ENCODE measurements at regions not wholly inside any gene's neighbourhood (a gene's known extent, or its start where the extent isn't known, plus 50 kb on each side); places are given as distances from the start of the nearest gene placed in this dataset.
A peak's percentile ranks its signal among the peaks of the same experiment; 100 is the strongest.

- ATAC-seq (no peak), DNase-seq (ENCODE audit: low spot score) (no peak), FAIRE-seq (no peak)
- BruUV-seq (replicated peaks) = no TSS peak
- Histone ChIP-seq H3K36me3 (replicated peaks in 1 of 2; ENCODE audit: control insufficient read depth in 1 of 2, insufficient read depth in 2 of 2, low read length in 2 of 2) (no peaks in the 10 kb centered on the region), H4K20me1 (ENCODE audit: insufficient read depth, low read length) (no peaks in the 10 kb centered on the region), H3K9me3 (ENCODE audit: low read length) (no peaks in the 10 kb centered on the region), H3K27ac (ENCODE audit: extremely low read length, insufficient read depth, low read length) (no peak overlapping the region), H3K4me1 (ENCODE audit: insufficient read depth, low read length) (no peaks in the 10 kb centered on the region), H3K27me3 (ENCODE audit: control insufficient read depth in 1 of 2, insufficient read depth in 2 of 2, low read length in 2 of 2) (no peaks in the 10 kb centered on the region; a peak in 1 of 5 replicates), H2AFZ (ENCODE audit: low read length) (no peak overlapping the region), H3K4me3 (replicated peaks in 1 of 3; ENCODE audit: insufficient read depth in 1 of 3, low read depth in 2 of 3, low read length in 3 of 3) (no peak overlapping the region), H3K79me2 (ENCODE audit: insufficient read depth, low read length) (no peaks in the 10 kb centered on the region), H3K9ac (ENCODE audit: insufficient read depth, low read depth, low read length) (no peak overlapping the region), H3K4me2 (ENCODE audit: low read depth, low read length) (no peak overlapping the region)
- ChIA-PET CTCF (ENCODE audit: low intra/inter-chr PET ratio, low total read pairs) (no interaction called here), POLR2A (no interaction called here)
- TF ChIP-seq PHF21A (CRISPR knock-in tag; IDR thresholded peaks at IDR 0.05) (no peak), HHEX (CRISPR knock-in tag; IDR thresholded peaks at IDR 0.05) (no peak), NKX3-1 (CRISPR knock-in tag; IDR thresholded peaks at IDR 0.05) (no peak), TEF (CRISPR knock-in tag; IDR thresholded peaks at IDR 0.05) (no peak), ZNF768 (CRISPR knock-in tag; IDR thresholded peaks at IDR 0.05) (peak; percentile 63; the same call in 1 of the 2 replicates)
- in situ Hi-C loops (cut with HindIII; ENCODE audit: extremely low pct_ligation_motif_present, low pct_unique_long_range_greater_than_20kb) = no loop called here
- 67% methylated on average over 1 of the region's 15 CpGs for WGBS (ENCODE audit: low lambda C conversion rate)
- intact Hi-C loops (cut with micrococcal nuclease; ENCODE audit: unreplicated experiment) = no loop called here
These were observed 62.0 kb downstream of the TMEM121 start for GRCh38 chr14:105588236-105588860.

GRCh38 chr14:105589161-105589925, 63.0 kb downstream of the TMEM121 start:
- H3K9me3 ChIP-seq (ENCODE audit: low read length) = no peaks in the 10 kb centered on the region
- DNase-seq (ENCODE audit: low spot score) (no peak), ATAC-seq (no peak), FAIRE-seq (no peak)
- ChIA-PET POLR2A (no interaction called here), CTCF (ENCODE audit: low intra/inter-chr PET ratio, low total read pairs) (no interaction called here)
- BruUV-seq (replicated peaks) = no TSS peak
- H3K79me2 ChIP-seq (ENCODE audit: insufficient read depth, low read length) = no peaks in the 10 kb centered on the region
- H4K20me1 ChIP-seq (ENCODE audit: insufficient read depth, low read length) = no peaks in the 10 kb centered on the region
- no peaks in the 10 kb centered on the region for H3K36me3 ChIP-seq (replicated peaks in 1 of 2; ENCODE audit: control insufficient read depth in 1 of 2, insufficient read depth in 2 of 2, low read length in 2 of 2)
- H3K4me3 ChIP-seq (replicated peaks in 1 of 3; ENCODE audit: insufficient read depth in 1 of 3, low read depth in 2 of 3, low read length in 3 of 3) = no peak overlapping the region
- in situ Hi-C loops (cut with HindIII; ENCODE audit: extremely low pct_ligation_motif_present, low pct_unique_long_range_greater_than_20kb) = no loop called here
- no peak overlapping the region for H3K4me2 ChIP-seq (ENCODE audit: low read depth, low read length)
- TF ChIP-seq BCL6 (CRISPR knock-in tag; IDR thresholded peaks at IDR 0.05) (no peak), SALL1 (CRISPR knock-in tag; IDR thresholded peaks at IDR 0.05) (no peak), ZNF607 (CRISPR knock-in tag; IDR thresholded peaks at IDR 0.05; ENCODE audit: borderline replicate concordance) (no peak), MEIS1 (CRISPR knock-in tag; IDR thresholded peaks at IDR 0.05; ENCODE audit: borderline replicate concordance) (no peak), ZNF598 (CRISPR knock-in tag; IDR thresholded peaks at IDR 0.05; ENCODE audit: borderline replicate concordance) (no peak), ZNF850 (CRISPR knock-in tag; conservative IDR thresholded peaks at IDR 0.05) (no peak), ZKSCAN8 (CRISPR knock-in tag; IDR thresholded peaks at IDR 0.05; ENCODE audit: borderline replicate concordance) (no peak), HIVEP1 (CRISPR knock-in tag; IDR thresholded peaks at IDR 0.05) (no peak), ZBTB44 (CRISPR knock-in tag; IDR thresholded peaks at IDR 0.05) (no peak)
- no peak overlapping the region for H3K27ac ChIP-seq (ENCODE audit: extremely low read length, insufficient read depth, low read length)
- no peaks in the 10 kb centered on the region; a peak in 1 of 5 replicates for H3K27me3 ChIP-seq (ENCODE audit: control insufficient read depth in 1 of 2, insufficient read depth in 2 of 2, low read length in 2 of 2)
- no peaks in the 10 kb centered on the region for H3K4me1 ChIP-seq (ENCODE audit: insufficient read depth, low read length)
- no CpG with 5 or more reads among the region's 2 CpGs for WGBS (ENCODE audit: low lambda C conversion rate)
- no peak overlapping the region for H3K9ac ChIP-seq (ENCODE audit: insufficient read depth, low read depth, low read length)
- intact Hi-C loops (cut with micrococcal nuclease; ENCODE audit: unreplicated experiment) = no loop called here
- no peak overlapping the region for H2AFZ ChIP-seq (ENCODE audit: low read length)

Measured in HepG2 (cell line).